Spleen (tissue), 11 donors: ENCODE measurements at regions not wholly inside any gene's neighbourhood (a gene's known extent, or its start where the extent isn't known, plus 50 kb on each side); places are given as distances from the start of the nearest gene placed in this dataset.

ENCODE experiments used
- DNase-seq: peaks from one replicate; pipeline ENCODE4 v3.0.0-alpha.2; 2020
- H3K27ac ChIP-seq, 8 donors: fragments of 200-600 bp; sonication (generic) in 7 of 8; 1 replicate in 4 of 8; 2 replicates in 4 of 8; pipeline versions ENCODE4 v1.5.0 to v1.8.0; 2016 to 2021; ENCODE audit warnings: inconsistent platforms in 4 of 8, mild to moderate bottlenecking in 4 of 8, moderate library complexity in 1 of 8
- H3K27me3 ChIP-seq, 7 donors: fragments of 200-600 bp; sonication (generic) in 6 of 7; replicated peaks in 1 of 7; 1 replicate in 4 of 7; 2 replicates in 3 of 7; pipeline versions ENCODE4 v1.5.0 to v1.8.0; 2016 to 2021; ENCODE audit warnings: inconsistent platforms in 3 of 7, mild to moderate bottlenecking in 1 of 7
- H3K36me3 ChIP-seq, 6 donors: fragments of 200-600 bp; sonication (generic) in 5 of 6; 1 replicate in 4 of 6; 2 replicates in 2 of 6; pipeline versions ENCODE4 v1.5.0 to v1.8.0; 2016 to 2021; ENCODE audit warnings: inconsistent platforms in 2 of 6
- H3K4me1 ChIP-seq, 6 donors: fragments of 200-600 bp; sonication (generic) in 5 of 6; 1 replicate in 3 of 6; 2 replicates in 3 of 6; pipeline versions ENCODE4 v1.5.0 to v1.8.0; 2016 to 2021; ENCODE audit warnings: inconsistent platforms in 3 of 6
- H3K4me3 ChIP-seq, 8 donors: fragments of 200-600 bp; sonication (generic) in 7 of 8; 1 replicate in 4 of 8; 2 replicates in 4 of 8; pipeline versions ENCODE4 v1.5.0 to v1.8.0; 2016 to 2021; ENCODE audit warnings: inconsistent platforms in 4 of 8, mild to moderate bottlenecking in 4 of 8, moderate library complexity in 2 of 8
- H3K9me3 ChIP-seq, 8 donors: fragments of 200-600 bp; sonication (generic) in 7 of 8; 1 replicate in 4 of 8; 2 replicates in 4 of 8; pipeline versions ENCODE4 v1.5.0 to v1.8.0; 2016 to 2021; ENCODE audit warnings: inconsistent platforms in 4 of 8
- CTCF ChIP-seq, 11 experiments: fragments of 200-600 bp in 7 of 11; fragments of 450-650 bp in 4 of 11; sonication (generic) in 4 of 11; IDR thresholded peaks in 8 of 11; conservative IDR thresholded peaks in 3 of 11; 1 replicate in 7 of 11; 2 replicates in 4 of 11; pipeline versions ENCODE4 v1.4.0 to v1.8.0; 2016 to 2021; ENCODE audit warnings: antibody characterized with exemption in 11 of 11, inconsistent platforms in 4 of 11, mild to moderate bottlenecking in 1 of 11
- POLR2A ChIP-seq, 3 donors: fragments of 450-650 bp; IDR thresholded peaks; one replicate each; pipeline ENCODE4 v1.5.1; 2017; ENCODE audit warnings: antibody characterized with exemption in 3 of 3, mild to moderate bottlenecking in 1 of 3
- POLR2AphosphoS5 ChIP-seq, 3 donors: sonication (generic); formaldehyde crosslinking; IDR thresholded peaks; one replicate each; pipeline ENCODE4 v1.5.1; 2017; ENCODE audit warnings: antibody characterized with exemption in 3 of 3
- WGBS, 5 donors: extraction: QIAGEN DNeasy Blood & Tissue Kit in 3 of 5; methylation state at CpG; one replicate each; pipeline versions ENCODE4 v1.1.5 to v1.1.7; 2013 to 2018; 5-methylcytosine and 5-hydroxymethylcytosine counted together
- intact Hi-C: fragments of 100-400 bp; cut with DNase I; formaldehyde crosslinking; loops from one replicate; pipeline ENCODE4 v1.15.0; 2023; ENCODE audit warnings: low total_unique reads
- donor health status: healthy with polysubstance abuse.
- donor health status: DM: no; HTN: no; CAD: no; lungs with moderate emphysema.
- donor health status: DM: no; HTN: no; CAD: no.
- donor health status: Bipolar disorder and iron deficiency.
- donor health status: healthy.
- donor health status: DM: no; HTN: no; CAD: no.
- donor health status: DM: yes; HTN: yes; CAD: no.

- H3K27me3 ChIP-seq: no peaks in the 10 kb centered on the region
- WGBS, 5 donors: 63 to 80% (median 69%) methylated on average over 2 of the region's 2 CpGs
- peaks cover 0 to 6% (median 0%) of the 10 kb centered on the region in 8 donors for H3K9me3 ChIP-seq
- no peak overlapping the region for H3K27ac ChIP-seq
- no peak for TF ChIP-seq POLR2AphosphoS5 (IDR thresholded peaks at IDR 0.05)
- TF ChIP-seq POLR2A (IDR thresholded peaks at IDR 0.05): no peak
- TF ChIP-seq CTCF (IDR thresholded peaks at IDR 0.05 in 8 of 11, conservative IDR thresholded peaks at IDR 0.05 in 3 of 11): no peak
- H3K36me3 ChIP-seq: no peaks in the 10 kb centered on the region
- H3K4me1 ChIP-seq: no peaks in the 10 kb centered on the region
- intact Hi-C loops: no loop called here
- no peak overlapping the region for H3K4me3 ChIP-seq
- no peak for DNase-seq
Measured at GRCh38 chr11:80424012-80424695, 983.3 kb upstream of the TENM4 start.

- H3K27me3 ChIP-seq: no peaks in the 10 kb centered on the region
- no peaks in the 10 kb centered on the region for H3K4me1 ChIP-seq
- H3K36me3 ChIP-seq: no peaks in the 10 kb centered on the region
- TF ChIP-seq POLR2A (IDR thresholded peaks at IDR 0.05) (no peak), CTCF (IDR thresholded peaks at IDR 0.05 in 8 of 11, conservative IDR thresholded peaks at IDR 0.05 in 3 of 11) (no peak), POLR2AphosphoS5 (IDR thresholded peaks at IDR 0.05) (no peak)
- DNase-seq: no peak
- intact Hi-C loops: no loop called here
- no peak overlapping the region for H3K27ac ChIP-seq
- 41 to 69% (median 61%) methylated on average over 1 of the region's 1 CpG for WGBS, 5 donors
- no peak overlapping the region for H3K4me3 ChIP-seq
- peaks cover 0 to under 1% (median 0%) of the 10 kb centered on the region in 8 donors for H3K9me3 ChIP-seq
Measured at GRCh38 chr11:80420374-80420773, 979.5 kb upstream of the TENM4 start.

- intact Hi-C loops: no loop called here
- Histone ChIP-seq H3K4me1 (no peaks in the 10 kb centered on the region), H3K36me3 (no peaks in the 10 kb centered on the region), H3K4me3 (no peak overlapping the region), H3K27me3 (no peaks in the 10 kb centered on the region), H3K27ac (no peak overlapping the region), H3K9me3 (no peaks in the 10 kb centered on the region)
- WGBS, 5 donors: 68 to 98% (median 89%) methylated on average over 2 of the region's 2 CpGs
- no peak for DNase-seq
- TF ChIP-seq POLR2A (IDR thresholded peaks at IDR 0.05) (no peak), CTCF (IDR thresholded peaks at IDR 0.05 in 8 of 11, conservative IDR thresholded peaks at IDR 0.05 in 3 of 11) (no peak), POLR2AphosphoS5 (IDR thresholded peaks at IDR 0.05) (no peak)
Measured at GRCh38 chr11:80417681-80418080, 976.9 kb upstream of the TENM4 start.

GRCh38 chr11:80415580-80415979 lies 974.8 kb upstream of the TENM4 start:
- H3K36me3 ChIP-seq: no peaks in the 10 kb centered on the region
- 82 to 92% (median 85%) methylated on average over 2 of the region's 2 CpGs for WGBS, 5 donors
- H3K9me3 ChIP-seq: peaks cover 0 to 18% (median 9%) of the 10 kb centered on the region in 8 donors
- intact Hi-C loops: no loop called here
- TF ChIP-seq POLR2AphosphoS5 (IDR thresholded peaks at IDR 0.05) (no peak), POLR2A (IDR thresholded peaks at IDR 0.05) (no peak)
- DNase-seq: no peak
- H3K27ac ChIP-seq: no peak overlapping the region
- no peaks in the 10 kb centered on the region for H3K4me1 ChIP-seq
- no peak overlapping the region for H3K4me3 ChIP-seq
- H3K27me3 ChIP-seq: no peaks in the 10 kb centered on the region
